ENCODE measurements at regions not wholly inside any gene's neighbourhood (a gene's known extent, or its start where the extent isn't known, plus 50 kb on each side); places are given as distances from the start of the nearest gene placed in this dataset.

DNA sequence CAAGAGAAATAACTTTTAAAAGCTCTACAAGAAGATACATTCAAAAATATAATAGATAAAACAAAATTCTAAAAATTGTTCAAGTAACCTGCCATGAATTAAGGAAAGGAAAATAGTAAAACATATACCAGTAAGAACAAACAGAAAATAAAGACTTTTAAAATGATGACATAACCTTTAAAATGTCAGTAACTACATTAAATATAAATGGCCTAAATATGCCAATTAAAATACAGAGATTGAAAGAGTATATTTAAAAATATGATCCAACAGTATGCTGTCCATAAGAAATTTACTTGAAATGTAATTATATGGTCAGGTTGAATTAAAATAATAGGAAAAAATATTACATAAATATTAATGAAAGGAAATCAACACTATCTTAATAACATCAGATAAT lies 911.7 kb upstream of the POU3F3 start:
- ATAC-seq (no peak), DNase-seq (no peak)
- intact Hi-C loops (cut with DNase I) = no loop called here
- H3K9me3 ChIP-seq = peaks cover 0 to 54% (median 10%) of the 10 kb centered on the region in 11 donors
- H3K36me3 ChIP-seq = no peaks in the 10 kb centered on the region
- no peak for TF ChIP-seq CTCF (IDR thresholded peaks at IDR 0.05)
- no peak overlapping the region for H3K27ac ChIP-seq
- H3K4me1 ChIP-seq = no peaks in the 10 kb centered on the region
- no peak overlapping the region for H3K4me3 ChIP-seq
- H3K27me3 ChIP-seq = no peaks in the 10 kb centered on the region

GRCh38 chr2:103945083-103945482 lies 908.8 kb upstream of the POU3F3 start:
- Histone ChIP-seq H3K27me3 (no peaks in the 10 kb centered on the region), H3K27ac (no peak overlapping the region), H3K36me3 (no peaks in the 10 kb centered on the region), H3K4me1 (no peaks in the 10 kb centered on the region), H3K9me3 (peaks cover 0 to 44% (median 9%) of the 10 kb centered on the region in 11 donors), H3K4me3 (no peak overlapping the region)
- DNase-seq (no peak), ATAC-seq (no peak)
- TF ChIP-seq CTCF (IDR thresholded peaks at IDR 0.05) = no peak
- intact Hi-C loops (cut with DNase I) = no loop called here
- WGBS, 2 donors = 71% methylated on average over 2 of the region's 2 CpGs

DNA sequence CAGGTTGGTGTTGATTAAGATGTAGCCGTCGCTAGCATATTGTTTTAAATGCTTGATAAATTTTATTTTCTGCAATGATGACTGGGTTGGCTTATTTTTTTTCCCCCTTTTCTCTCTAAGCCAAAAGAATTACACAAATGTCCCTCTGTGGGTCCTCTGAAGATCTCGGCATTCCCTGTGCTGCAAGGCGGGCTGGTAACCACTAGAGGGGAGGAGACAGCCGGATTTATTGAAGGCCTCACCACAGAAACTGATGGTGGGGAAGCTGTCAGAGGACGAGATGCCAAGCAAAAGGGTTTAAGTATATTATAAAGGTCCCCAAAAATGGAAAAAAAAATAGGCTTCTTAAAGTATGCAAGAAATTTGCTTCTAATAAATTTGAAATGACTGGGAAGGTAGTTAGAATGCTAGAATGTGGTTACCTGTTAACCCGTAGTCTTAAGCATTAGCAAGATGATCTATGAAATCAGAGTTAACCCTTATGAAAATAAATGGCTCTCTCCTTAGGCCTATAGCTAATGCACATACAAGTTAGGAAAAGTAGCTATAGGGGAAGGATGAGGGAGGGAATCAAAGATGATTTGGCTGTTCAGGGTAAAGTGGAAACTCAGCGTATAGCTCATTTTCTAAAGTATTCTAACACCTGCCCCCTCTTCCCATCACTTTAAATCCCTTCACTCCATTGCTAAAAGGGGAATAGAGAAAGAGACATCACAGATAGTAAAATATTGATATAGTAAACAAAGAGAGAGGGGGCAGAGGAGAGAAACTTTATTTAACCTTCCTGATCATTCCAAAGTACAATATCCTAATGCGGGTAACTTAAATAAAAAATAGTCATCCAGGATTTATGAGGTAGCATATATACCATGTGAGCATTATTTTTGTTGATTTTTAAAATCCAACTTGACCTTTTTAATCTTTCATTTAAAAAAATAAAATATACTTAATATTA lies 894.5 kb upstream of the POU3F3 start:
- no peak overlapping the region for H3K4me3 ChIP-seq
- no peaks in the 10 kb centered on the region for H3K4me1 ChIP-seq
- DNase-seq (peak in 1 of 2 donors; percentile 12), ATAC-seq (no peak)
- no peak overlapping the region for H3K27ac ChIP-seq
- no peaks in the 10 kb centered on the region for H3K36me3 ChIP-seq
- peaks cover 0 to 27% (median 0%) of the 10 kb centered on the region in 7 donors for H3K27me3 ChIP-seq
- WGBS, 2 donors = 37 to 38% methylated on average over 9 of the region's 9 CpGs
- peak in 8 of 9 donors; percentile 15 to 65 (median 49) for TF ChIP-seq CTCF (IDR thresholded peaks at IDR 0.05)
- no peaks in the 10 kb centered on the region for H3K9me3 ChIP-seq
- intact Hi-C loops (cut with DNase I) = no loop called here

DNA sequence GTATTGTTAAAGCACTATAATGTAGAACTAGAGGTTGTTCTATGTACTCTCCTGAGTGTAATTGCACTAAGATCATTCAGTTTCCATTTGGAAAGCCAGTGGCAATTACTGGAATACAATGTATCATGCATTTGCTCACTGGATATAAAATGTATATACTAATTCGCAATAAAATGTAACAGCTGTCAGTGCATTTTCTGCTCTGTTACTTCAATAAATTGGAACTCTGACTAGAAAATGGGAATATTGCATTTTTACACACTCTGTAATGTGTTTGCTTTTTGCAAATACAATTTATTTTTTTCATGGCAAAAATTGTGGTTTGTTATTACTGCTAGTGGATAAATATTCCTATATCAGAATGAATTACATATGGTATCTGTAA lies 893.8 kb upstream of the POU3F3 start:
- H3K27ac ChIP-seq = no peak overlapping the region
- H3K4me3 ChIP-seq = no peak overlapping the region
- intact Hi-C loops (cut with DNase I) = no loop called here
- H3K4me1 ChIP-seq = no peaks in the 10 kb centered on the region
- DNase-seq = no peak
- H3K36me3 ChIP-seq = no peaks in the 10 kb centered on the region
- ATAC-seq = no peak
- peaks cover 0 to 2% (median 0%) of the 10 kb centered on the region in 11 donors for H3K9me3 ChIP-seq
- WGBS, 2 donors = 81 to 97% methylated on average over 1 of the region's 1 CpG
- TF ChIP-seq CTCF (IDR thresholded peaks at IDR 0.05) = no peak
- H3K27me3 ChIP-seq = peaks cover 0 to 30% (median 0%) of the 10 kb centered on the region in 7 donors

Measured in heart right ventricle (tissue), 16 donors.